HEK293 (cell line): ENCODE measurements at regions not wholly inside any gene's neighbourhood (a gene's known extent, or its start where the extent isn't known, plus 50 kb on each side); places are given as distances from the start of the nearest gene placed in this dataset.

Experiments used
- CTCF ChIA-PET: fragments of 350-600 bp; formaldehyde crosslinking; extraction: SDS; loops from one replicate; lab custom pipeline; 2021; ENCODE audit warnings: antibody characterized with exemption; lab: Yijun Ruan, JAX
- POLR2A ChIA-PET: fragments of 300-600 bp; formaldehyde crosslinking; extraction: SDS; loops from one replicate; lab custom pipeline; 2020; ENCODE audit warnings: antibody characterized with exemption, inconsistent platforms; lab: Yijun Ruan, JAX
- H3K27ac ChIP-seq: fragments of 200-500 bp; sonication (Bioruptor generic); 2 replicates; pipeline ENCODE4 v1.5.1; 2014; ENCODE audit warnings: low read depth, low read length, control low read depth, inconsistent platforms; ENCODE audit errors: extremely low read depth
- H3K36me3 ChIP-seq, 2 experiments: fragments of 200-500 bp in 1 of 2; sonication (Bioruptor generic) in 1 of 2; 1 replicate in 1 of 2; 2 replicates in 1 of 2; pipeline ENCODE4 v1.5.1; 2014 to 2017; ENCODE audit warnings: inconsistent platforms in 2 of 2, low read length in 2 of 2; ENCODE audit not compliant: control insufficient read depth in 2 of 2, insufficient read depth in 1 of 2
- H3K4me1 ChIP-seq: fragments of 200-500 bp; sonication (Bioruptor generic); 2 replicates; pipeline ENCODE4 v1.5.1; 2014; ENCODE audit warnings: mild to moderate bottlenecking, low read length, inconsistent platforms; ENCODE audit not compliant: control insufficient read depth, insufficient read depth
- H3K4me3 ChIP-seq: 2 replicates; pipeline ENCODE4 v1.5.1; 2011; ENCODE audit warnings: low read depth, mild to moderate bottlenecking, control low read depth, low read length, moderate library complexity
- H3K9me3 ChIP-seq: fragments of 200-500 bp; sonication (Bioruptor generic); 2 replicates; pipeline ENCODE4 v1.5.1; 2014; ENCODE audit warnings: low read depth, low read length, inconsistent platforms; ENCODE audit not compliant: control insufficient read depth, insufficient read depth
- CTCF ChIP-seq: fragments of 450-650 bp; formaldehyde crosslinking; IDR thresholded peaks from 2 replicates; pipeline ENCODE4 v1.5.1; 2016; ENCODE audit warnings: missing biosample characterization, missing genetic modification characterization
- IKZF3 ChIP-seq: fragments of 450-650 bp; IDR thresholded peaks from 2 replicates; pipeline ENCODE4 v1.5.0; 2018; ENCODE audit warnings: missing biosample characterization, mild to moderate bottlenecking, missing genetic modification characterization, moderate library complexity
- INSM2 ChIP-seq: fragments of 450-650 bp; formaldehyde crosslinking; IDR thresholded peaks from 2 replicates; pipeline ENCODE4 v1.5.1; 2016; ENCODE audit warnings: missing biosample characterization, missing genetic modification characterization
- KLF16 ChIP-seq: fragments of 450-650 bp; formaldehyde crosslinking; IDR thresholded peaks from 2 replicates; pipeline ENCODE4 v1.5.1; 2017; ENCODE audit warnings: missing biosample characterization, missing genetic modification characterization
- PATZ1 ChIP-seq: fragments of 450-650 bp; formaldehyde crosslinking; IDR thresholded peaks from 2 replicates; pipeline ENCODE4 v1.5.1; 2016; ENCODE audit warnings: missing biosample characterization, missing genetic modification characterization
- SCRT1 ChIP-seq: fragments of 450-650 bp; formaldehyde crosslinking; IDR thresholded peaks from 2 replicates; pipeline ENCODE4 v1.5.1; 2016; ENCODE audit warnings: missing biosample characterization, missing genetic modification characterization, borderline replicate concordance
- TCF7L2 ChIP-seq: IDR thresholded peaks from 2 replicates; pipeline ENCODE4 v1.6.1; 2011; ENCODE audit warnings: low read depth, mild to moderate bottlenecking, inconsistent platforms, low read length, moderate library complexity, borderline replicate concordance
- YY2 ChIP-seq: fragments of 450-650 bp; formaldehyde crosslinking; IDR thresholded peaks from 2 replicates; pipeline ENCODE4 v1.5.1; 2016; ENCODE audit warnings: missing biosample characterization, missing genetic modification characterization
- ZBTB1 ChIP-seq: fragments of 450-650 bp; formaldehyde crosslinking; IDR thresholded peaks from 2 replicates; pipeline ENCODE4 v1.5.1; 2016; ENCODE audit warnings: missing biosample characterization, missing genetic modification characterization
- ZBTB20 ChIP-seq: fragments of 450-650 bp; formaldehyde crosslinking; IDR thresholded peaks from 2 replicates; pipeline ENCODE4 v1.5.1; 2016; ENCODE audit warnings: missing biosample characterization, missing genetic modification characterization
- ZBTB7A ChIP-seq: fragments of 450-650 bp; formaldehyde crosslinking; IDR thresholded peaks from 2 replicates; pipeline ENCODE4 v1.5.1; 2016; ENCODE audit warnings: low read depth, missing biosample characterization, missing genetic modification characterization
- ZFP3 ChIP-seq: fragments of 450-650 bp; formaldehyde crosslinking; IDR thresholded peaks from 2 replicates; pipeline ENCODE4 v1.5.1; 2016; ENCODE audit warnings: low read depth, missing biosample characterization, missing genetic modification characterization
- ZFP37 ChIP-seq: fragments of 450-650 bp; formaldehyde crosslinking; IDR thresholded peaks from 2 replicates; pipeline ENCODE4 v1.5.1; 2016; ENCODE audit warnings: missing biosample characterization, missing genetic modification characterization
- ZIC2 ChIP-seq: fragments of 450-650 bp; formaldehyde crosslinking; IDR thresholded peaks from 2 replicates; pipeline ENCODE4 v1.5.1; 2016; ENCODE audit warnings: missing biosample characterization, missing genetic modification characterization
- ZNF202 ChIP-seq: fragments of 450-650 bp; formaldehyde crosslinking; IDR thresholded peaks from 2 replicates; pipeline ENCODE4 v1.5.1; 2016; ENCODE audit warnings: missing biosample characterization, missing genetic modification characterization, borderline replicate concordance
- ZNF221 ChIP-seq: fragments of 450-650 bp; formaldehyde crosslinking; IDR thresholded peaks from 2 replicates; pipeline ENCODE4 v1.5.1; 2017; ENCODE audit warnings: missing biosample characterization, missing genetic modification characterization, borderline replicate concordance
- ZNF26 ChIP-seq: fragments of 450-650 bp; formaldehyde crosslinking; IDR thresholded peaks from 2 replicates; pipeline ENCODE4 v1.5.1; 2016; ENCODE audit warnings: missing biosample characterization, missing genetic modification characterization
- ZNF280D ChIP-seq: fragments of 450-650 bp; formaldehyde crosslinking; IDR thresholded peaks from 2 replicates; pipeline ENCODE4 v1.5.1; 2016; ENCODE audit warnings: missing biosample characterization, missing genetic modification characterization
- ZNF416 ChIP-seq: fragments of 450-650 bp; formaldehyde crosslinking; IDR thresholded peaks from 2 replicates; pipeline ENCODE4 v1.5.1; 2016; ENCODE audit warnings: missing biosample characterization, missing genetic modification characterization
- ZNF596 ChIP-seq: fragments of 450-650 bp; IDR thresholded peaks from 2 replicates; pipeline ENCODE4 v1.5.0; 2018; ENCODE audit warnings: missing biosample characterization, mild to moderate bottlenecking, missing genetic modification characterization, moderate library complexity
- ZNF600 ChIP-seq: fragments of 450-650 bp; formaldehyde crosslinking; IDR thresholded peaks from 2 replicates; pipeline ENCODE4 v1.5.1; 2016; ENCODE audit warnings: missing biosample characterization, missing genetic modification characterization
- ZNF610 ChIP-seq: fragments of 450-650 bp; formaldehyde crosslinking; IDR thresholded peaks from 2 replicates; pipeline ENCODE4 v1.5.1; 2016; ENCODE audit warnings: missing biosample characterization, missing genetic modification characterization, borderline replicate concordance
- ZNF645 ChIP-seq: fragments of 450-650 bp; formaldehyde crosslinking; IDR thresholded peaks from 2 replicates; pipeline ENCODE4; 2016; ENCODE audit warnings: missing biosample characterization, missing genetic modification characterization
- ZNF843 ChIP-seq: fragments of 450-650 bp; formaldehyde crosslinking; IDR thresholded peaks from 2 replicates; pipeline ENCODE4 v1.5.1; 2016; ENCODE audit warnings: missing biosample characterization, missing genetic modification characterization

- ChIA-PET POLR2A (no interaction called here), CTCF (no interaction called here)
- Histone ChIP-seq H3K4me3 (no peak overlapping the region), H3K27ac (no peak overlapping the region), H3K9me3 (no peaks in the 10 kb centered on the region), H3K4me1 (no peaks in the 10 kb centered on the region), H3K36me3 (no peaks in the 10 kb centered on the region)
- no peak for TF ChIP-seq ZNF26
- no peak for TF ChIP-seq YY2 (tag by site-specific recombination)
- TF ChIP-seq INSM2 (tag by site-specific recombination) = no peak
- no peak for TF ChIP-seq ZFP37 (tag by site-specific recombination)
- TF ChIP-seq SCRT1 (tag by site-specific recombination) = no peak
- no peak for TF ChIP-seq CTCF (tag by site-specific recombination)
- TF ChIP-seq ZNF596 (tag by site-specific recombination) = no peak
- TF ChIP-seq ZBTB1 (tag by site-specific recombination) = no peak
- TF ChIP-seq ZNF221 = no peak
- no peak for TF ChIP-seq ZNF843
- TF ChIP-seq ZNF280D (tag by site-specific recombination) = no peak
- no peak for TF ChIP-seq TCF7L2
- TF ChIP-seq ZNF416 = no peak
- TF ChIP-seq KLF16 (tag by site-specific recombination) = no peak
These were observed 1072.5 kb upstream of the ATXN7L3B start for GRCh38 chr12:73465106-73465505.

- H3K4me1 ChIP-seq = no peaks in the 10 kb centered on the region
- no peak overlapping the region for H3K27ac ChIP-seq
- CTCF ChIA-PET = no interaction called here
- POLR2A ChIA-PET = no interaction called here
- no peaks in the 10 kb centered on the region for H3K9me3 ChIP-seq
- no peak overlapping the region for H3K4me3 ChIP-seq
- no peaks in the 10 kb centered on the region for H3K36me3 ChIP-seq
- no peak for TF ChIP-seq ZBTB7A
- TF ChIP-seq TCF7L2 = no peak
- no peak for TF ChIP-seq ZNF645 (tag by site-specific recombination)
- TF ChIP-seq ZFP3 = no peak
- TF ChIP-seq IKZF3 (tag by site-specific recombination) = no peak
- no peak for TF ChIP-seq PATZ1
- no peak for TF ChIP-seq ZIC2
- no peak for TF ChIP-seq ZNF202 (tag by site-specific recombination)
- no peak for TF ChIP-seq KLF16 (tag by site-specific recombination)
- no peak for TF ChIP-seq ZNF610 (tag by site-specific recombination)
- no peak for TF ChIP-seq ZNF600 (tag by site-specific recombination)
- TF ChIP-seq ZBTB20 = no peak
These were observed 1051.4 kb upstream of the ATXN7L3B start for GRCh38 chr12:73486256-73486655.
